Esophagus squamous epithelium (tissue), 5 donors: ENCODE measurements at regions not wholly inside any gene's neighbourhood (a gene's known extent, or its start where the extent isn't known, plus 50 kb on each side); places are given as distances from the start of the nearest gene placed in this dataset.

Source experiments
- DNase-seq: peaks from one replicate; lab custom pipeline; 2025; lab: John Stamatoyannopoulos, UW
- H3K27ac ChIP-seq, 4 donors: fragments of 200-600 bp; sonication (generic); one replicate each; pipeline ENCODE4 v1.5.1; 2016 to 2019; ENCODE audit warnings: mild to moderate bottlenecking in 1 of 4
- H3K27me3 ChIP-seq, 4 donors: fragments of 200-600 bp; sonication (generic); 1 replicate in 3 of 4; 2 replicates in 1 of 4; pipeline versions ENCODE4 v1.5.1 to v1.6.0; 2017 to 2021; ENCODE audit warnings: antibody characterized with exemption in 1 of 4
- H3K36me3 ChIP-seq, 3 donors: fragments of 200-600 bp; sonication (generic); one replicate each; pipeline ENCODE4 v1.5.1; 2016 to 2019
- H3K4me1 ChIP-seq, 3 donors: fragments of 200-600 bp; sonication (generic); one replicate each; pipeline ENCODE4 v1.5.1; 2017 to 2019
- H3K4me3 ChIP-seq, 4 donors: fragments of 200-600 bp; sonication (generic); 1 replicate in 3 of 4; 2 replicates in 1 of 4; pipeline ENCODE4 v1.5.1; 2016 to 2019; ENCODE audit warnings: mild to moderate bottlenecking in 2 of 4, moderate library complexity in 1 of 4
- H3K9me3 ChIP-seq, 3 donors: fragments of 200-600 bp; sonication (generic); one replicate each; pipeline ENCODE4 v1.5.1; 2016 to 2019
- POLR2A ChIP-seq, 4 donors: fragments of 450-650 bp; IDR thresholded peaks; one replicate each; pipeline ENCODE4 v1.6.1; 2017; ENCODE audit warnings: antibody characterized with exemption in 4 of 4, mild to moderate bottlenecking in 4 of 4, moderate library complexity in 3 of 4
- WGBS, 2 donors: methylation state at CpG; one replicate each; pipeline ENCODE4 v1.1.5; 2018; 5-methylcytosine and 5-hydroxymethylcytosine counted together
- intact Hi-C: fragments of 100-400 bp; cut with DNase I; formaldehyde crosslinking; loops from one replicate; pipeline ENCODE4 v1.15.0; 2022
- TF ChIP-seq, protein P1 (sequence below), 6 experiments: fragments of 450-650 bp in 4 of 6; fragments of 200-600 bp in 2 of 6; sonication (generic) in 2 of 6; IDR thresholded peaks; one replicate each; pipeline ENCODE4 v1.5.1; 2016 to 2019; ENCODE audit warnings: antibody characterized with exemption in 6 of 6, mild to moderate bottlenecking in 4 of 6, moderate library complexity in 4 of 6
- donor health status: DM: yes; HTN: yes; CAD: no.

- no peak overlapping the region for H3K27ac ChIP-seq
- H3K9me3 ChIP-seq, result no peaks in the 10 kb centered on the region
- no peaks in the 10 kb centered on the region for H3K36me3 ChIP-seq
- WGBS, 2 donors, result 56 to 59% methylated on average over 2 of the region's 2 CpGs
- H3K4me1 ChIP-seq, result no peaks in the 10 kb centered on the region
- intact Hi-C loops, result no loop called here
- TF ChIP-seq, protein P1, sequence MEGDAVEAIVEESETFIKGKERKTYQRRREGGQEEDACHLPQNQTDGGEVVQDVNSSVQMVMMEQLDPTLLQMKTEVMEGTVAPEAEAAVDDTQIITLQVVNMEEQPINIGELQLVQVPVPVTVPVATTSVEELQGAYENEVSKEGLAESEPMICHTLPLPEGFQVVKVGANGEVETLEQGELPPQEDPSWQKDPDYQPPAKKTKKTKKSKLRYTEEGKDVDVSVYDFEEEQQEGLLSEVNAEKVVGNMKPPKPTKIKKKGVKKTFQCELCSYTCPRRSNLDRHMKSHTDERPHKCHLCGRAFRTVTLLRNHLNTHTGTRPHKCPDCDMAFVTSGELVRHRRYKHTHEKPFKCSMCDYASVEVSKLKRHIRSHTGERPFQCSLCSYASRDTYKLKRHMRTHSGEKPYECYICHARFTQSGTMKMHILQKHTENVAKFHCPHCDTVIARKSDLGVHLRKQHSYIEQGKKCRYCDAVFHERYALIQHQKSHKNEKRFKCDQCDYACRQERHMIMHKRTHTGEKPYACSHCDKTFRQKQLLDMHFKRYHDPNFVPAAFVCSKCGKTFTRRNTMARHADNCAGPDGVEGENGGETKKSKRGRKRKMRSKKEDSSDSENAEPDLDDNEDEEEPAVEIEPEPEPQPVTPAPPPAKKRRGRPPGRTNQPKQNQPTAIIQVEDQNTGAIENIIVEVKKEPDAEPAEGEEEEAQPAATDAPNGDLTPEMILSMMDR (IDR thresholded peaks at IDR 0.05), result no peak
- TF ChIP-seq POLR2A (IDR thresholded peaks at IDR 0.05), result no peak
- H3K27me3 ChIP-seq, result no peaks in the 10 kb centered on the region
- DNase-seq, result no peak
- H3K4me3 ChIP-seq, result no peak overlapping the region
Measured at GRCh38 chr16:60329108-60329507, 1595.0 kb upstream of the GOT2 start.

- intact Hi-C loops, result no loop called here
- Histone ChIP-seq H3K4me1 (no peaks in the 10 kb centered on the region), H3K9me3 (no peaks in the 10 kb centered on the region), H3K27me3 (no peaks in the 10 kb centered on the region), H3K4me3 (no peak overlapping the region), H3K36me3 (no peaks in the 10 kb centered on the region), H3K27ac (no peak overlapping the region)
- no peak for DNase-seq
- TF ChIP-seq, protein P1 (IDR thresholded peaks at IDR 0.05), result no peak
- TF ChIP-seq POLR2A (IDR thresholded peaks at IDR 0.05), result no peak
- WGBS, 2 donors, result 68 to 100% methylated on average over 1 of the region's 1 CpG
Measured at GRCh38 chr16:60328152-60328551, 1594.0 kb upstream of the GOT2 start.

DNA sequence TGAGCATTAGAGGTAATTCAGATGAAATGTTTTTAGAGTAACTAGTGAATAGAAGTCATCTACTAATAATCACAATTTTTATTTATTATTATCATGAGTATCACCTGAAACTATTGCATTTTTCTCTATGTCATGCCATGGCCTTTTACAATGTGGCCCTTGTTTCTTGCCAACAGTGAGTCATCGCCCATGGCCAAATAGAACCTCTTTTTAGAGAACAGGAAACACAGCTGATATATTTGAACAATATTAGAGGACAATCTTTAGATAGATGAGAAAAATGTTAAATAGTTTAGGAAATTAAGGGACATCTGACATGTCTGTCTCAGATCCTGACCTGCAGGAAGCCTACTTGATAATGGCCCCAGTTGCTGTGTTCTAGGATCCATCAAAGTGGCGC is 1584.4 kb upstream of the GOT2 start:
- WGBS, 2 donors, result 63 to 83% methylated on average over 1 to 2 of the region's 2 CpGs
- Histone ChIP-seq H3K27me3 (no peaks in the 10 kb centered on the region), H3K27ac (no peak overlapping the region), H3K36me3 (no peaks in the 10 kb centered on the region), H3K4me3 (no peak overlapping the region), H3K9me3 (no peaks in the 10 kb centered on the region), H3K4me1 (no peaks in the 10 kb centered on the region)
- TF ChIP-seq, protein P1 (IDR thresholded peaks at IDR 0.05), result no peak
- no peak for TF ChIP-seq POLR2A (IDR thresholded peaks at IDR 0.05)
- intact Hi-C loops, result no loop called here
- DNase-seq, result no peak

GRCh38 chr16:60310846-60311445 is 1576.8 kb upstream of the GOT2 start:
- no peaks in the 10 kb centered on the region for H3K4me1 ChIP-seq
- TF ChIP-seq, protein P1 (IDR thresholded peaks at IDR 0.05), result no peak
- no peak for TF ChIP-seq POLR2A (IDR thresholded peaks at IDR 0.05)
- intact Hi-C loops, result no loop called here
- H3K27ac ChIP-seq, result no peak overlapping the region
- no peaks in the 10 kb centered on the region for H3K27me3 ChIP-seq
- DNase-seq, result no peak
- WGBS, 2 donors, result 50 to 71% methylated on average over 1 of the region's 1 CpG
- no peaks in the 10 kb centered on the region for H3K36me3 ChIP-seq
- H3K4me3 ChIP-seq, result no peak overlapping the region
- H3K9me3 ChIP-seq, result peaks cover 0 to 7% (median 0%) of the 10 kb centered on the region in 3 donors

DNA sequence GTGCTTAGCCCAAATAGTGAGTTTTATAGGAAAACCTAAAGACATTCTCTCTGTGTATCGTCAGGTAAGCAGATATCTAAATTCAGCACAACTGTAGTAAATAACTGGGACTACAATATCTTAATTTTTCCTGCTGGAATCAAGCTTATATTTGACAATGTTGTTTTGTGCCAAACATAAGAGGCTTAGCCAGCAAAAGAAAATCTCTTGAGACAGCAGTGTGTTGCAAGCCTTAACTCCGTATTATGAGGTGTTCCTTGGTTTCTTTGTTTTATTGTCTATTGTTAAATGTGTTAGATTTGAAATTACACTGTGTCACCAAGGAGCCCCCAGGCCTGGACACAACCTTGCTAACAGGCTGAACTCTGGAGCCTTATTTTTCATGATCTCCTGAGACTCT is 1570.6 kb upstream of the GOT2 start:
- Histone ChIP-seq H3K4me3 (no peak overlapping the region), H3K9me3 (peaks cover 0 to 7% (median 0%) of the 10 kb centered on the region in 3 donors), H3K27me3 (no peaks in the 10 kb centered on the region), H3K27ac (no peak overlapping the region), H3K4me1 (no peaks in the 10 kb centered on the region), H3K36me3 (no peaks in the 10 kb centered on the region)
- TF ChIP-seq, protein P1 (IDR thresholded peaks at IDR 0.05), result no peak
- TF ChIP-seq POLR2A (IDR thresholded peaks at IDR 0.05), result no peak
- intact Hi-C loops, result no loop called here
- 44 to 45% methylated on average over 2 of the region's 2 CpGs for WGBS, 2 donors
- DNase-seq, result no peak
